GM12872 (cell line): ENCODE measurements at regions not wholly inside any gene's neighbourhood (a gene's known extent, or its start where the extent isn't known, plus 50 kb on each side); places are given as distances from the start of the nearest gene placed in this dataset.

ENCODE experiments used
- TF ChIP-seq, protein P1 (sequence below): IDR thresholded peaks from 3 replicates; pipeline ENCODE4 v1.5.1; 2011; ENCODE audit warnings: low read depth, mild to moderate bottlenecking, low read length, moderate library complexity; ENCODE audit not compliant: insufficient read depth

GRCh38 chr10:32217216-32217615 is 129.7 kb downstream of the EPC1 start:
- TF ChIP-seq, protein P1, sequence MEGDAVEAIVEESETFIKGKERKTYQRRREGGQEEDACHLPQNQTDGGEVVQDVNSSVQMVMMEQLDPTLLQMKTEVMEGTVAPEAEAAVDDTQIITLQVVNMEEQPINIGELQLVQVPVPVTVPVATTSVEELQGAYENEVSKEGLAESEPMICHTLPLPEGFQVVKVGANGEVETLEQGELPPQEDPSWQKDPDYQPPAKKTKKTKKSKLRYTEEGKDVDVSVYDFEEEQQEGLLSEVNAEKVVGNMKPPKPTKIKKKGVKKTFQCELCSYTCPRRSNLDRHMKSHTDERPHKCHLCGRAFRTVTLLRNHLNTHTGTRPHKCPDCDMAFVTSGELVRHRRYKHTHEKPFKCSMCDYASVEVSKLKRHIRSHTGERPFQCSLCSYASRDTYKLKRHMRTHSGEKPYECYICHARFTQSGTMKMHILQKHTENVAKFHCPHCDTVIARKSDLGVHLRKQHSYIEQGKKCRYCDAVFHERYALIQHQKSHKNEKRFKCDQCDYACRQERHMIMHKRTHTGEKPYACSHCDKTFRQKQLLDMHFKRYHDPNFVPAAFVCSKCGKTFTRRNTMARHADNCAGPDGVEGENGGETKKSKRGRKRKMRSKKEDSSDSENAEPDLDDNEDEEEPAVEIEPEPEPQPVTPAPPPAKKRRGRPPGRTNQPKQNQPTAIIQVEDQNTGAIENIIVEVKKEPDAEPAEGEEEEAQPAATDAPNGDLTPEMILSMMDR: no peak

GRCh38 chr10:32211046-32211363 is 136.0 kb downstream of the EPC1 start:
- TF ChIP-seq, protein P1: no peak

DNA sequence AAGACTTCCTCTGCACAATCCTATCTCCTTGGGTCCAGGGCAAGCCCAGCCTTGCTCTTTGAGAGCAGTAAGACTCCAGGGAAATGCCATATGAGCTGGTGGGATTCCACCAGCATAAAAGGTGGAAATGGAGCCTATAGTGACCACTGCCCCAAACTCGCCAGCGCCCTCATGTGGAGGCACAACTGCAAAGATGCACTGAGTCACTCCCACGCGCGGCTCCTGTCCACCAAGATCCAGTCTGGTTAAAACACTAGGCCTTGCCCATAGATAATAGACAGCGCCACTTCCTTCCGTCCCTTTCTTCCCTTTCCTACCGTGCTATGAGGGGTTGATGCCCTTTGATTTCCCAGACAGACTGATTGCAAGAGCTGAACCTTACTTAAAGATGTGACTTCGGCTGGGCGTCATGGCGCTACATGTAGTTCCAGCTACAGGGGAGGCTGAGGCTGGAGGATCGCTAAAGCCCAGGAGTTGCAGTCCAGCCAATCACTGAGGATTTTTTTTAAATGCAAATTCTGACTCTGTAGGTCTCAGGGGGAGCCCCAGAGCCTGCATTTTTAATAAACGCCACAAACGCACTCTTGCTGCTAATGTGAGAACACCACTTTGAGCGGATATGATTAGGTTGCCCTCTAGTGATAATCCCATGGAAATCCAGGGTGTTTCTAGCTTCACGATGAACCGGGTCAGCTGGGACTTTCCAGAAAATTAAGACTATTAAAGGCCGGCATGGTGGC is 136.5 kb downstream of the EPC1 start:
- TF ChIP-seq, protein P1: peak; percentile 43; the same call in 2 of the 3 replicates

- TF ChIP-seq, protein P1: peak; percentile 74
These were observed 139.4 kb downstream of the EPC1 start for GRCh38 chr10:32207544-32207943.

GRCh38 chr10:32205670-32206069 is 141.3 kb downstream of the EPC1 start:
- TF ChIP-seq, protein P1: no peak

DNA sequence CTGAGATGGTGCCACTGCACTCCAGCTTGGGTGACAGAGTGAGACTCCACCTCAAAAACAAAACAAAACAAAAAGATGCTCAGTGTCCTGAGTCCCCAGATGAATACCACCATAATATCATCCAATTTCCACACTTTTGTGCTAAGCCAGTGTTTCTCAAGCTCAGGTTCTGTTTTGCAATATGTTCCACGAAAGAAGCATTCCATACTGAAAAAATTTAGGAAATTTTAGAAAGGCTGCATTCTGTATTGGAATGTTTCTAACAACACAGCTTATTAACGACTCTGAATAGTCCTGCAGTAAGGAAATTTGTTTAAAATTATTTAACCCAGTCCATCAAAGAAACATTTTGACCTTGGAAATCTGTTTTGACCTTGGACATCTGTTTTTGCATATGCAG is 142.4 kb downstream of the EPC1 start:
- TF ChIP-seq, protein P1: no peak

DNA sequence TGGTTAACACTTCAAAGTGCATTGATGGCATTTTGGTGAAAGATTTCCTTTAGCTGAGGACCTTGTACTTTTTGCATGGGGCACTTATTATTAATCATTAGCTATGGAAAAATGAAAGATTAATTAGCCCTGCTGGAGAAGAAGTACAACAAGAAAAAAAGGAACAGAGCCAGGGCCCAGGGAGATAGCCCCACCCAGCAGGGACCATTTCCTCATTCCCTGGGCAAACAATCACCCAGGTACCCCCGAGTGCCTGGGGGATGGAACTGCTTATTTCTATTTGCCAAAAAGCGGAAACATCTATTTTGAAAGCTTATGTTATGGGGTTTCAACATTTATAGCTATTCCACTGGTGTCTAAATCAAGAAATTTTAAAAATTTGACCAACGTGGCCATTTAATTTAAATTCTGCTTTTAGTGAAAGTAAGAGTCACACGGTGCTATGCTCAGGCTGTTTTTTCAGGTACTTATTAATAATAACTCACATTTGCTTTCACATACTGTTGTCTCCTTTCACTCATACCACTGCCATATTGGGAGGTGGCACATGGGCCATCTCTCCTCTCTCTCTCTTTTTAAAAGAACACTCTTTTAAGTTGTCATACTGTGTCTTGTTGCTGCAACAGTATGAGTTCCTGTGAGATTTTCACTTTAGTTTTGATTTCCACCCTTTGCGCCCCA is 143.6 kb upstream of the KIF5B start:
- TF ChIP-seq, protein P1: no peak
